NCI-H748 treated with DMSO at 0.1 percent for 48 hours (cell line): ENCODE measurements at regions not wholly inside any gene's neighbourhood (a gene's known extent, or its start where the extent isn't known, plus 50 kb on each side); places are given as distances from the start of the nearest gene placed in this dataset.

Source experiments
- DNase-seq: peaks from one replicate; lab custom pipeline; 2025; lab: John Stamatoyannopoulos, UW

DNA sequence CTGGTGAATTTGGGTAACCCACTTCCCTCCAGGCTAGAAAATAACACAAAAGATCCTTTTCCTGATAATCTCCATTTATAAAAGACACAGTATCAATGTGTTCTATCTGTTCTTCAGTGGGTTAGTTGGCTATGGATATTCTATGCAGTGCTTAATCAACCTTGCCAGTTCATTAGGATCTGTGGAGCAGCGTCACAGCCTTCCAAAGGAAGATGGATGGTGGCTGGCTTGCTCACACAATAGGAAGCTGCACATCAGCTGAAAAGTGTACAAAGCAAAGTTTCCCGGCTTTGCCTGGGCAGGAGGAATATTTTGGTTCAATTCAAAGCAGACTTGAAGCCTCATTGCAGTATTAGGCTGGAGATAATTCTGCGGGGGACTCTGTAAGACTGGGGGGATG, 70.3 kb upstream of the CA10 start:
- no peak for DNase-seq

DNA sequence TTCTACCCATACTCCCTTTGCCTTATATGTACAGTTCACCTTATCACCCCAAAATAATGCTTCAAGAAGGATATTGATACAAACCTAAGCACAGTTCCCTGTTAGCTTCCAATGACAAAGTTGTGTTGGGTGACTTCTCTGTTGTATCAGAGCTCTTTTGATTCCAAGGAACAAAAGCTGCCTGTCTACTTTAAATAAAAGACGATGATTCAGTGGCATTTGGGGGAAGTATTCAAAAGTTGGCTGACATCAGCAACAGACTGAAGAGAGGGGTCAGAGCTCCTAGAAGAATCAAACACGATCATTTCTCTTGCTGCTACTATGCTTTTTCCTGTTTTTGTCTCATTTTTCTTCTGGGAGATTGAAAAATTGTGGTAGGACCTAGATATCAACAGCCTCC, 69.4 kb upstream of the CA10 start:
- no peak for DNase-seq

GRCh38 chr17:52213451-52213850, 54.9 kb upstream of the CA10 start:
- no peak for DNase-seq

DNA sequence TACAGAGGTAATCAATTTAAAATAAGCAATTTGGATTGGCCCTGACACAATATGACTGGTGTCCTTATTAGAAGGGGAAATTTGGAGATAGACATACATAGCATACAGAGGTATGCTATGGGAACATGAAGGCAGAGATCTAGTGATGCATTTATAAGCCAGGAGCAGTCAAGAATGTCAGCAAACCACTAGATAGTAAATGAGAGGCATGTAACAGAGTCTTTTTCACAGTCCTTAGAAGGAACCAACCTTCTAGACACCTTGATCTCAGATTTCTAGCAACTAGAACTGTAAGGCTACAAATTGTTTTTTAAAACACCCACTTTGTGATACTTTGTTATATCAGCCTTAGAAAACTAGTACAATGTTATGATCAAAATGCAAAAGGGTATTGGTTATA, 54.3 kb upstream of the CA10 start:
- DNase-seq = no peak

DNA sequence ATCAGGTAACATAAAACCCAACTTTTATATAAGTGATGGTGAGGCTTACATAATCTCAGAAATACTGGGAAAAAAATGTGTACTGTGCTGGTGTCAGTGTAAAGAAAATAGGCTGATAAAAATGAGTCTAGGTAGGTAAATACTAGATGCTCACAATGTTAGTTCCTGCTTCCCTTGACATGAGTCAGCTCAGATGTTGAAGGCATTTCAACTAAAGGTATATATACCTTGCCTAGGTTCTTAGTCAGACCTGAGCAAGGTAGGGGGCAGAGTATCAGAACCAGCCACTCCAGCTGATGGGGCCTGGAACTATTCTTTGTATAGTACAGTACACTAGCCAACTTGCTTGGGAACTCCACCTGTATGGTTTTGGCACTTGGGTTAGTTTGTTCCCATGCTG, 51.0 kb upstream of the CA10 start:
- no peak for DNase-seq
